GM21576 (cell line): ENCODE measurements at regions not wholly inside any gene's neighbourhood (a gene's known extent, or its start where the extent isn't known, plus 50 kb on each side); places are given as distances from the start of the nearest gene placed in this dataset.
"Not testable (repeated sequence)": the region's sequence is repeated elsewhere in the genome, so short reads cannot be mapped to it uniquely, and the experiment has no call there.

ENCODE experiments used
- ATAC-seq: cut with Tn5 transposase; IDR thresholded peaks from one replicate; pipeline ENCODE4 v1.9.1; 2021; ENCODE audit warnings: mild to moderate bottlenecking, moderate library complexity; ENCODE audit not compliant: unreplicated experiment

DNA sequence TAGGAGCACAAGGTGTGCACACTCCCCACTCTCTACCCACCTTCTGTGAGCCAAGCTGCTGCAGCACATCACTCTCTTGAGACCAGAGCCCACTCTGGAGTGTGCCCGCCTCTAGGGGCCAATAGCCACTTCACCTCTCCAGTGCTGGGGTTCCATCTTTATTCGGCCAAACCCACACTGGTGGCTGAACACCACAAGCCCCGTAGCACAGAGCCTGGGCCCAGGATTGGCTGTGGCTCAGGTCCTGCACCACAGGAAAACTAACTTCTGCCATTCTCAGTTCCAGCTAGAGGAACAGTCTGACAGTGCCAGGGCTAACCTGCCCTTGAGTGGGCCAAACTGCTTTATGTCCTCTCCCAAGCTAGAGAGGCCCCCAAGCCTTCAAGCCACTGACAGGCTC is 111.0 kb upstream of the TOX3 start:
- no peak for ATAC-seq

DNA sequence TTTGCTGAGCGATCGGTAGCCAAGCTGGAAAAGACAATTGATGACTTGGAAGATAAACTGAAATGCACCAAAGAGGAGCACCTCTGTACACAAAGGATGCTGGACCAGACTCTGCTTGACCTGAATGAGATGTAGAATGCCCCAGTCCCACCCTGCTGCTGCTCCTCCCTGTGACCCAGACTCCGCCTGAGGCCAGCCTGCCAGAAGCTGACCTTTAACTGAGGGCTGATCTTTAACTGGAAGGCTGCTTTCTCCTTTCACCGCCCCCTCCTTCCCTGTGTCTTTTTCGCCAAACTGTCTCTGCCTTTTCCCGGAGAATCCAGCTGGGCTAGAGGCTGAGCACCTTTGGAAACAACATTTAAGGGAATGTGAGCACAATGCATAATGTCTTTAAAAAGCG is 109.0 kb upstream of the TOX3 start:
- ATAC-seq: not testable (repeated sequence)

DNA sequence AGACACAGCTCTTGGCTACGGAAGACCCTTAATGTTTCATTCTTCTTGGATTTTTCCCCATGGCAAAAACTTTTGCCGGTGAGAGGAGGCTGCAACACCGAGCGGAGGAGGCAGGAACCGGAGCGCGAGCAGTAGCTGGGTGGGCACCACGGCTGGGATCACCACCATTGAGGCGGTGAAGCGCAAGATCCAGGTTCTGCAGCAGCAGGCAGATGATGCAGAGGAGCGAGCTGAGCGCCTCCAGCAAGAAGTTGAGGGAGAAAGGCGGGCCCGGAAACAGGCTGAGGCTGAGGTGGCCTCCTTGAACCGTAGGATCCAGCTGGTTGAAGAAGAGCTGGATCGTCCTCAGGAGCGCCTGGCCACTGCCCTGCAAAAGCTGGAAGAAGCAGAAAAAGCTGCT is 108.2 kb upstream of the TOX3 start:
- ATAC-seq: not testable (repeated sequence)

DNA sequence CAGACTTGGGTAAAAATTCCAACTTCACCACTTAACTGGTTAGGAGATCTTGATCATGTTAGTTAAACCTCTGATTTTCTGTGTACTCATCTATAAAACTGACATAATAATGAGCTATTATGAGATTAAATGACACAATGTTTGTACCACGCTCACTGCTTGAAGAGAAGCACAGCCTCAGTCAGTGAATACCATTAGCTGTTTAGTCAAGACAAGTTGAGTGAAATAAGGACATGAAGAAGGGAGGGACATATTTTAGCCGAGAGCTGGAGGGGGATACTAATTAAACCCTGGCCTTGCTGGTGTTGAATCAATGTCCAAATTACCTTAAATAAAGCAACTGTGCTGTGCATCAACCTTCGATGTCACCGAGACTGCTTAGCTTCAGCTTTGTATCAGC is 105.1 kb upstream of the TOX3 start:
- no peak for ATAC-seq

DNA sequence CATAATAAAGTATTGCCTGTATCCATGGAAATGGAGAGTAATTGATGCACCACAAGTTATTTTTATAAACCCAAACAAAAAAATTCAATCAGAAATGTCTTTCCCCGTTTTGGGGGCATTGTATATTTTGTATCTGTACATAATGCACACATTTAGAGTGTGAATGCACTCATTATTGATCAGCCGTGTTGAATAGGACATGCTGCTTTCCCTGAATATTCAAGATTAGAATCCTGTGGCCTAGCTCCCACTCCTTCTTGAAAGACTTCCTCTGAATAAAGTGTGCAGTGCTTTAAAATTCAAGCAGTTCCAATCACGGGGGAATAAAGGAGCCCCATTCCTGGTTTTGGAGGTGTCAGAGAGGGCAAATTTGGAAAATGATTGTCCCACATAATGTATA is 103.8 kb upstream of the TOX3 start:
- no peak for ATAC-seq

DNA sequence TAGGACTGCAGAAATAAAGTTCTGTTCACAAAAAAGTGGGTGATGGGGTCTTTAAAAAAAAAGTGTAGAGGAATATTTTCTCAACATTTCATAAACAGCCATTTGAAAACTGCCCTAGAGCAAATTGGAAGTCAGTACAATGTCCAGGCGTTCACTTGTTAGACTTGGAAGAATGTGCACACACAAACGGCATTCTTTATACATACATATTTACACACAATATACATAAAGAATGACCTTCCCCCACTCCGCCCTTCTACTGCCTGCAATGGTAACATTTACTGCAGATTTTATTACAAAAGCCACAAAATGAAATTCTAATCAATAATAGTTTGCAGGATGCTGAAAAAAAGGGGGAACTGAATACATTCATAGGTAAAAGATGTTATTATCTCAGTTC is 103.4 kb upstream of the TOX3 start:
- no peak for ATAC-seq

DNA sequence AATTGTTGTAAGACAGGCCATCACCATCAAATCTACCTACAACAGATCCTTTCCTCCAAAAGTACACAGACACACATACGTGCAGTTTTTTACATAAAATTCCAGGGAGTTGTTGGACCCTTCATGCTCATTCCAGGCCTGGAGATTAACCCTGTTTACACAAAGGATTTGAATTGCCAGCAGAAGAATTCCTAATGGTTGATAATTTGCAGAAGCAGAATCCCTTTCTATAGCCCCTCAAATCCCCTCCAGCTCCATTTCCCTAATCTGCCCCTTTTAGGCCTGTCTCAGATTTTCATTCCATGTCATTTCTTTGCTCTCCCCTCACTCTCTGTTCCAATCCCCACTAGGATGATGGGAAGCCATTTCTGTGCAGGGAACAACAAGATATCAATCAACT is 102.9 kb upstream of the TOX3 start:
- no peak for ATAC-seq

DNA sequence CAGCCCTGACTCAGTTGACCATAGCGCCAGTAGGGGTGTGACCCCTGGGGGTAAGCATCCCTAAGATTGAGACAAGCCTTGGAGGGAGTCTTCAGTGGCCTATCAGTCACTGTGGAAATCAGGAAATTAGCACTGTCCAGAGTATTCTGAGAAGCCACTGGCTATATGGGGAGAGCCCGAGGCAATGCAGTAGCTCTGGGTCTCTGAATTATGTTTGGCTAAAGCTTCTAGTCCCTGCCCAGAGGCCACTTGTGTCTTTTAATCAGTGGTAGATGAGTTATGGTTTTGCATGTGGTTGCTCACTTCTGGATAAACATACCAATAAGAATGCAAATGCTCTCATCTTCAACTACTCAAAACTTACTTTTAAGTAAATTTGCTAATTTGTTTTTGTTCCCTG is 100.6 kb upstream of the TOX3 start:
- ATAC-seq: no peak

DNA sequence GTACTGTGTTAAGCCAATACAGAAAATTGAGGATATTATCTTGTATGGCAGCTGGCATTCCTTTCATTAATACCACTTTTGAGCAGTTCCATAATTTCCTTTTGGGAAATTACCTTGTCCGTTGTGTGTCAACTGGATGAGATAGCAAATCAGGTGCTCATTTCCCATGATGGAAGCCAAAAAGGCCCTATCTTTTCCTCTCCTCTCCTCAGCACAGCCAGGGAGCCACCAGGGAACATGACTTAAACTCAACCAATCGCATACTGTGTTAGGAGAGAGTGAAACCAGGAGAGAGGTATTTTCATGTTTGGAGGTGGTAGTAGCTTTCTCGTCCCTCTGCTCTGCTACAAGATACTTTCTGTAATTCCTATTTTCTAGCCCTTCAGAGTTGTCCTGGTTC is 96.1 kb upstream of the TOX3 start:
- no peak for ATAC-seq

DNA sequence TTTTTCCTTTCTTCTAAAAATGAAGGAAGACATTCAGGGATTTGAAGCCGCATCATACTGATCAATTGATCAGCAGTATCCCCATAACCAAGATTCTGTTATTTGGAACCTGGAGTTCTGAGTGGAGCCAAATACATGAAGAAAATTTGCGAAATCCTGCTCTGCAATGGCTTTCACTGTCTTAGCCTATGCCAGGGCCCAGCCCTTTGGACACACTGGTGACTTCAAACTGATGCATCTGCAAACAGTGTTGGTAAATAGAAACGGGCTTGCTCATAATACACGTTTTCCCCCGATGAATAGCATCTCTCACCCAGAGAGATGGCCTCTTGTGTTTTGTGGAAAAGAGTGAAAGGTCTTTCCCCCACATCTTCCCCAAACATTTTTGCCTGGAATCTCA is 87.6 kb upstream of the TOX3 start:
- ATAC-seq: no peak

DNA sequence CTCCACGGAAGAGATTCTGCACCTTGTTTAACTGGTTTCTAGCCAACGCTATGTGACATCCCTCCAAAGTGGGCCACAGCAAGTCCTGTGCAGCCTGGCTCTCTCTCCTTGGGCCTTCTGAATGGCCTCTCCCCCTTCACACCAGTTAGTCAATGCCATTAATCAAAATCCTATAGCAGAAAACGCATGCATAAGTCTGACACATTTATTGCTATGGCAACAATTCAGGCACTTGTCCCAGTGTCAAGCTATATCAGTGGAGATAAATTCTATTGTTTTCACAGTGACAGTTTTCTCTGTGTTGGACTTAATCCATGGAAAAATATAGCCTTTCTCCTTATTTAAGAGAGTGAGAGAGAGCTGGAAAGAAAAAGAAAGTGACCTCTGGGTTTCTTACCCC is 87.2 kb upstream of the TOX3 start:
- no peak for ATAC-seq

DNA sequence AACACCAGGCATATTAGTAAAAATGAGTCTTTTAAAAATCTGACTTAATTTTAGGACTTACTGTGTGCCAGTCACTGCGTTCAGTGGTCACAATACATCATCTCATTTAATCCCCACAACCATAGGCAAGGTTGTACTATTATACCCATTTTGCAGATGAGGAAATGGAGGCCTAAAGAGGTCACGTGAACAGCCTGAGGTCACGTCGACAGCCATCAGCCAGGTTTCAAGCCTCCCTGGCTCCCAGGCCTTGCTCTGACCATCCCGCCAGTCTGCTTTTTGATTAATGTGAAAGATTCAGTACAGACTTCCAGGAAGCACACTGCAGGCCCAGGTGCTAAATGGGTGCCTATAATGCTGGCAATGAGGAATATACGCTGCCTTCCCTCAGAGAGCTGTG is 86.3 kb upstream of the TOX3 start:
- ATAC-seq: no peak

DNA sequence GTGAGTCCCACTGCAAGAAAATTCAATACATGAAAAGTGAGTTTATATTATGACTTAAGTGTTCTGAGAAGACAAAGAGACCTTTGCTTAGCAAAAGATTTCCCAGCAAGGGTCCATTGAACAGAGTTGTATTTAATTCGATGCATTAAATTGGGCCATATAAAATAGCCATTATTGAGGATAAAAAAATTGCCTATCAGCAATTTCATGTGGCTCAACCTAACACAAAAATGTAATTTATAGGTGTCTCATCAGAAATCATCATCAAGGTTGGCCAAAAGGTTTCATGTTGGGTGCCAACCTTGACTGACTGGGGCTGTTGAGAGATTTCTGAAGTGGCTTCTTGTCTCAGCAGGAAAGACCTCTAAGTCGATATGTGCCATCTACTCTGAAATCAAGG is 84.8 kb upstream of the TOX3 start:
- no peak for ATAC-seq

DNA sequence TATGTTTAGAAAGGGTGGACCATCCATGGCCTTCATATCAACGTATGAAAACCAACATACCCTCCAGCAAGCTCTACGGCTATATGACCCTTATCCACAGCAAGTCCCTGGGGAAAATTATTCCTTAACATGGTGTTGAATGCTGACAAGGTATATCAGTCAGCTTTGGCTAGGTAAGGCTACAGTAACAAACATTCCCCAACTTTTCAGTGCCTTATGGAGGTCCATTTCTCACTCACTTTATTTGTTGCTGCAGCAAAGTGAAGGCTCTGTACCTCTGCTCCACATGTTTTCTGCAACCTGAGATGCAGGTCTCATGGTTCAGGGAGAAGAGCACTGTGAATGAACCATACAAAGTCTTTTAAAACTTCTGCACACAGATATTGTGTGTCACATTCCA is 83.8 kb upstream of the TOX3 start:
- ATAC-seq: no peak

DNA sequence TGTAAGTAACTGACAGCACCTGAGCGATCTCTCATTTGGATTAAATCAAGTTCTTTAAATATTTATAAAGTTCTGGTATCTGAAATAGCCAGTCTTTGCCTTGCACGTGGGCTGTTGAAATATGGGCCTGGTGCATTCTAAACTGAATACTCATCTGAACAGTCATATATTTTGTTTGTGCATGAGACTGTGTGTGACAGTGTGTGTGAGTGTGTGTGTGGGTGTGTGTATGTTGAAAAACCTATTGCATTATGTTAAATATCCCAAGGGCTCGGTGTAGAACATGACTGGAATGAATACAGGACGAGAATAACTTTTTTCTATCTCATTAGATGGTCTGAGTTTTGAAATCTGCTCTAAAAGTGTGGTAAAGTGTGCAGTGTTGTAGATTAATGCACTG is 82.4 kb upstream of the TOX3 start:
- ATAC-seq: no peak

DNA sequence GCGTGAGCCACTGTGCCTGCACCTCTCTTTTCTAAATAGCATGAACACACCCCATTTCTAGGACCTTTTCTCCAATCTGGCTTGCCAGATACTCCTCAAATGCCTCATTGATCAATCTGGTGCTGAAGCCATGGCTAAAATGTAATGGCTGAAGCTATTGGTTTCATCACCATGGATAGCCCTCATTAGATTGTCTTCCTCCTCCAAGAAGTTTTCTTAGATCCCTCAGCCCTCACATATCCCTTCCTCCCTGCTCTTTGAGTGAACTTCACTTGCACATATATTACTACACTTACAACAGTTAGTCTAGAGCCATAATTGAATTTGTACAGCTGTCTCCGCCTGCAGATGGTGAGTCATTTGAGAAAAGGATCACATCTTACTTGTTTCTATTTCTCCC is 77.9 kb upstream of the TOX3 start:
- no peak for ATAC-seq

DNA sequence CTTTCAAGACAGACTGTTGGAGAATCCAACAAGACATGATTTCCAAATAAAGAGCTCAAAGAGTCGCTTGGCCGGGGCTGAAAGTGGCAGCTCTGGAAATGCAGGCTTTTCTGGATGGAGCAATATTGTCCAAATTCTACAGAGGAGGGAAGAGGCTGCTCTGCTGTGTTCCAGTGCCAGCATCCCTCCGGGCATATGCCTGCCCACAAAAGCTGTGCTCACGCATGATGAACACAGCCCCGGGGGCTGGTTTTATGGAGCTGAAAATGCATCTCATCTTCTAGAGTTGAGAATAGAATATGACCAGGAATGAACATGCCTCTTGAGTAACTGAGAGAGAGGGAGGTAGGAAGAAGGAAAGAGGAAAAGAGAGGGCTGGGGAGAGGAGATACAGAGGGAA is 74.7 kb upstream of the TOX3 start:
- ATAC-seq: no peak

DNA sequence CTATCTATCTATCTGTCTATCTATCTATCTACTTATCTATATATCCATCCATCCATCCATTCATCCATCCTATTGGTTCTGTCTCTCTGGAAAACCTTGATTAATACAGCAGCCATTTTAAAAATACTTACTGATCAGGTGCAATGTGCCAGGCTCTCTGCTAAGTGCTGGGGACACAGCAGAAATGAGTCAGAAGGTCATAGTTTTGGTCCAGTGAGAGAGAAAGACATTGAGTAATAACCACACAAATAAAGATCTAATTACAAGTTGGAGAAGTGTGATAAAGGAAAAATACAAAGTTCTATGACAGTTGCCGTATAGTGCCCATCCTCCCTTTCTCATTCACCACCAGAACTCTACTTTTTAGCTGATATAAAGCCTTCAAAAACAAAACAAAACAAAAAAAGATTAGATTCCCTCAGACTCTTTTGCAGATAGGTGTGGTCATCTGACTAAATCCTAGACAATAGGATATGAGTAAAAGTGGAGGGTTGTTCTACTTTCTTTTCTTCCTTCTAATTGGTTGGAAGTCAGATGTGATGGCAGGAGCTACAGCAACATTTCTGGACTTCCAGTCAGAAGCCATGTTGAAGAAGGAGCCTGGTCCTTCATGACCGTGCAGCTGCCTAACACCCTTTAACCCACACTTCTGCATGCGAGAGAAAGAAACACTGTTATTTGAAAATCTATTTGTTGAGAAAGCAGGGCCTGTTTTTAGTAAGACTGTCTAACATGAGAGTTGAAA is 72.0 kb upstream of the TOX3 start:
- no peak for ATAC-seq

DNA sequence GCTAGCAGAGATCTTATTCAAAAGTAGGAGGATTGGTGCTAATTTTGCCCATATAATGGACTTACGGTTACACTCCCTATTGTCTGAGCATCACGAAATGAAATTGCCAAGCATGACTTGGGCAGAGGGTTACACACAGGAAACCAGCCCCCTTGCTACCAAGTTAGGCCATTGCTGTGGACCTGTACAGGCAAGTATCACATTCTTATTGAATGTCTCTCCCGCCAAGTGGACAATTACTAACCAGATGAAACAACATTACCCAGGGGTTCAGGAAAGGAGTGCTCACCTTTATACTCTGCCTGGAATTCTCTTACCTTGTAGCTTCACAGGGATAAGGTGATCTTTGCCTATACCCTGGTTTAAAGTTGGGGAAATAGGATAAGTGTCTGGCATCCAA is 70.6 kb upstream of the TOX3 start:
- ATAC-seq: no peak

DNA sequence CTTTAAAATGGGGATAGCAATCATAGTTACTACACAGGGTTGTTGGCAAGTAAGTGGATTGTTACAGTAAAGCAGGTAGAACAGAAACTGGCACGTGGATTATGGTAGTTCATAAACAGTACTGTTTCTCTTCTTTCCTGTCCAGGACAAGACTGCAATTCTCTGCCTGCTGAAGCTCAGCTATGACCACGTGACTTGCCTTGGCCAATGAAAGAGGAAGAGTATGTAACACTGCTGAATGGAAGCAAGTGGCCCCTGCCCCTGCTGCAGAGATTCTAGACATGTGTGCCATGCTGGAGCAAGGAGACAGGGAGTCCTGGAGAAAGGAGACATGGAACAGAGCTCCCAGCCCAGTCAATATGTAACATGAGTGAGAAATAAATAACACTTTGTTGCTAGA is 66.6 kb upstream of the TOX3 start:
- ATAC-seq: no peak

DNA sequence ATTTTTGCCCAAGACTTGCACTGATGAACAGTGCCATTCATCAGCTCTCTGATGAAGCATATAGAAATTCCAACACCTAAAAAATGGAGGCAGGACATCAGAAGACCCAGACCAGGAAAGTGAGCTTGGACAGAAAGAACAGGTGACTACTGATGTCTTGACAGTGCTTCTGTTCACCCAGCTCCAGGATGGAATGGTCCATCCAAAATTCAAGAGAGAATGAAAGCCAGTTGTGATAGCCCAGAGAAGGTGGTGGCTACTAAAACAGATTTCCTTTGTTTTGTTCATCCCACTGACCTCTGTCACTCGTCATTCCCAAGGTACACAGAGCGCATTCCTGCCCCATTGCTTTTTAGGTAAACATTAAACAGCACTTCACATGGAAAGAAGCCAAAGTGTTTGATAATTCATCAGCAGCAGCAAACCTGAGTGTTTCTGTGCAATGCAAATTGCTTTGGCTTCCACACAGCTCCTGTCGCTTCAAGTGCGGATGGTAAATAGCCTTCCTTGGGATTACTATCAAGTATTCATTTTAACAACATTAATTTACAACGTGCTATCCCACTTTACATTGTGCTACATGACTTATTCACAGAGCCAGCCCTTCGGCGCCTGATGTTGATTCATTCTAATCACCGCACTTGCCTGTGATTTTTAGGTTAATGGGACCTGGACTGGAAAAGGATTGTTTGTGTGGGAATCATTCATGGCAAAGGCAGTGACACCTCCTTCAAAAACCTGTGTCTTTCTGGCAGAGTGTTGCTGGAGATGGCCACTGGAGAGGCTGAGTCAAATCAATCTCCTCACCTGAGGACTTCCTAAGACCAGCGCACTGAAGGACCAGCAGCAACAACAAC is 65.1 kb upstream of the TOX3 start:
- no peak for ATAC-seq

DNA sequence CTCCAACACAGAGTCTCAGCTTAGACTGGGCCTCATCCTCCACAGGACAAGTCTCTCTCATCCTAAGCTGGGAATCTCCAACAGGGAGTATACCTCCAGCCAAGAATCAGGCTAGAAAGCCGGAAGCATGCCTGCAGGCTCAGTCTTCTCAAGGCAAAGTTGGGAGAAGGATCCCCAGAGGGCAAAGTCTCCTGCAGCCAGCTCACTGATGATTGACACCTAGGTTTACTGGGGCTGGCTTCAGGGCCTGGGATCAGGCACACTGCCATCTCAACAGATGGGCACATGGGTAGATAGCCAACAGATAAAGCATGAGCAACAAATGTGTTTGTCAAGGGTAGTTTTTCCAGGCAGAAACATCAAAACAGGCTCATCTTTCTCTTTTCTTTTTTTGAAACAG is 56.1 kb upstream of the TOX3 start:
- ATAC-seq: no peak
